BE2C (cell line): ENCODE measurements at regions not wholly inside any gene's neighbourhood (a gene's known extent, or its start where the extent isn't known, plus 50 kb on each side); places are given as distances from the start of the nearest gene placed in this dataset.

ENCODE experiments used
- DNase-seq: peaks from one replicate; pipeline ENCODE4 v3.0.0-alpha.2; 2020
- H3K27me3 ChIP-seq: fragments of 250-450 bp; sonication (Bioruptor Pico); 2 replicates; pipeline ENCODE4 v1.5.1; 2020; ENCODE audit warnings: mild to moderate bottlenecking
- H3K36me3 ChIP-seq: fragments of 250-450 bp; sonication (Bioruptor Pico); 2 replicates; pipeline ENCODE4 v1.5.1; 2020; ENCODE audit warnings: mild to moderate bottlenecking
- H3K4me1 ChIP-seq: fragments of 250-450 bp; sonication (Bioruptor Pico); 2 replicates; pipeline ENCODE4 v1.5.1; 2020
- H3K4me3 ChIP-seq: 2 replicates; pipeline ENCODE4 v1.5.1; 2011; ENCODE audit warnings: low read depth, low read length
- H3K9me3 ChIP-seq: fragments of 250-450 bp; sonication (Bioruptor Pico); 2 replicates; pipeline ENCODE4 v1.5.1; 2020
- CTCF ChIP-seq: IDR thresholded peaks from 2 replicates; pipeline ENCODE4 v1.5.1; 2012; ENCODE audit warnings: mild to moderate bottlenecking, low read depth, low read length

DNA sequence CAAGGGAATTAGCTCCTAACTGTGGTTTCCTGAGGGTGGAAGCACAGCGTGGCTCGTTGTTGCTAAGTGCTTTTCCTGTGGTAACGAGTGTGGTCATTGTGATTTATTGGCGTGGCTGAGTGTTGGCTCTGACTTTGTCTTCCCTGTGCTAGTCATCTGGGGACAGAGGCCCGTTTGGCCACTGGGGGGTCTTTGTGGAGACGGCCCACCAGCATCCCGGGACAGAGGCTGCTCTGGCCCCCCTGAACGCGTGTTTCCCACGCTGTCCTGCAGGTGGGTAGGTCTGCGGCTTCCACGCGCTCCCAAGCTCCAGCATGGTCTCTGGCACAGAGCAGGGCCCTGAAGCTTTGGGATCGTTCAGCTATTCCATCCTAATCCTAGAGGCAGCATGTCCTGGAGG lies 1040.0 kb downstream of the TBC1D22A start:
- DNase-seq = no peak
- TF ChIP-seq CTCF = no peak
- Histone ChIP-seq H3K36me3 (no peaks in the 10 kb centered on the region), H3K4me3 (no peak overlapping the region), H3K4me1 (no peaks in the 10 kb centered on the region), H3K9me3 (no peaks in the 10 kb centered on the region), H3K27me3 (no peaks in the 10 kb centered on the region)

DNA sequence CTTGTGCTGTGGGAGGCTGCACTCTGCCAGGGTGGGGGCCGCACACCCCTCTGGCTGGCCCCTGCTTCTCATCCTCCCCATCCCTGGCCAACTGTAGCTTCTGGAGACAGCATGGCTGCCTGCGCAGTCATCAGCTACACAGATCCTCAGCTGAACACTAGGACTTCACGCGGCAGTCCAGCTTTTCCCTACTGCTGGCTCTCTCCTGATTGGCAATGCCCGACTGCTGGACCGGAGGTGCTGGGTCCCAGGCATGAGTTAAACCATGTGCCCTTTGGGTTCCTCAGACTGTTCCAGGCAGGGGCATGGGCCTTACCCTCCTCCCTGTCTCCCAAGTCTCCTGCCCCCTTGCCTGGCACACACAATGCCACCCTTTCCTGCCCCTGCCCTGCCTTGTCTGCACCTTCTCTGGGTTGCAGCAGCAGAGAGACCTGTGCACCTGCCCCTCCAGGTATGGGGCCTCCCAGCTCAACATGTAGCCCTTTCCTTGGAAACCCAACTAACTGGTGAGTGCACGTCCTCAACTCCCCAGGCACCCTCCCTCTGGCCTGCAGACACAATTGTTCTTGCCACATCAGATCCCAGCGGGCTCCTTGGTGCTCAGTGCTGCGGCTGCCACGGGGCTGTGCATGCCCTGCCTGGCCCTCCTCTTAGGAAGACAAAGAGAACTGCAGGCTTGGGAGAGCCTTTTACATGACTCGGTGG lies 1039.2 kb downstream of the TBC1D22A start:
- H3K36me3 ChIP-seq = no peaks in the 10 kb centered on the region
- H3K27me3 ChIP-seq = no peaks in the 10 kb centered on the region
- no peaks in the 10 kb centered on the region for H3K9me3 ChIP-seq
- DNase-seq = no peak
- no peak overlapping the region for H3K4me3 ChIP-seq
- H3K4me1 ChIP-seq = no peaks in the 10 kb centered on the region
- no peak for TF ChIP-seq CTCF

- Histone ChIP-seq H3K4me1 (no peaks in the 10 kb centered on the region), H3K9me3 (no peaks in the 10 kb centered on the region; the same call in 1 of the 2 replicates), H3K4me3 (no peak overlapping the region), H3K27me3 (no peaks in the 10 kb centered on the region), H3K36me3 (no peaks in the 10 kb centered on the region)
- no peak for DNase-seq
- TF ChIP-seq CTCF = no peak
Observed at GRCh38 chr22:47798229-47798628, 1035.8 kb downstream of the TBC1D22A start.

DNA sequence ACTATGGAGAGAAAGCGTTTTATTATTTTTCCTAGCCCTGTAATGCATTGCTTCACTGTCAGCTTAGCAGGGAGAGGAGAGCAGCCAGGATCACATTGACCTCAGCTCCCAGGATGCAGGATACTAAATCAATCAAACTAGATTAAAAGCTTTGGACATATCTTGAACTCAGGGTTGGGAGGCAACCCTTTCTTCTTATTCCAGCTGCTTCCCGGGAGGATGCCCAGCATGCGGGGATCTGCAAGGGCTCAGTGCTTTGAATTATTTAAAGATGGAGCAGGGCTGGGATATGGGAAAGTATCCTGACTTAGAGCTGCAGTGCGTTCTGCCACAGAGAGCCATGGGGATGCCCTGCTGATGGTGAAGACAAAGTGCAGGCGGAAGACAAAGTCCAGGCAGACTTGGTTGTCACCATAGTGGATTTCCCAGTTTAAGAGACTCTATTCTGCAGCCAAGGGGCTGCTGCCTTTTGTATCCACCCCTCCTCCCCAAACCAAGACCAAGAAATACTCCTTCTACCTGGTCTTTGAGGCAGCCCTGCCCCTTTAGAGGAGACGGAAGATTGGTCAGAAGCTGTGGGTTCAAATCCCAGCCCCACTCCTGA lies 1035.0 kb downstream of the TBC1D22A start:
- Histone ChIP-seq H3K9me3 (no peaks in the 10 kb centered on the region; the same call in 1 of the 2 replicates), H3K4me1 (no peaks in the 10 kb centered on the region), H3K4me3 (no peak overlapping the region), H3K36me3 (no peaks in the 10 kb centered on the region), H3K27me3 (no peaks in the 10 kb centered on the region)
- no peak for DNase-seq
- no peak for TF ChIP-seq CTCF

DNA sequence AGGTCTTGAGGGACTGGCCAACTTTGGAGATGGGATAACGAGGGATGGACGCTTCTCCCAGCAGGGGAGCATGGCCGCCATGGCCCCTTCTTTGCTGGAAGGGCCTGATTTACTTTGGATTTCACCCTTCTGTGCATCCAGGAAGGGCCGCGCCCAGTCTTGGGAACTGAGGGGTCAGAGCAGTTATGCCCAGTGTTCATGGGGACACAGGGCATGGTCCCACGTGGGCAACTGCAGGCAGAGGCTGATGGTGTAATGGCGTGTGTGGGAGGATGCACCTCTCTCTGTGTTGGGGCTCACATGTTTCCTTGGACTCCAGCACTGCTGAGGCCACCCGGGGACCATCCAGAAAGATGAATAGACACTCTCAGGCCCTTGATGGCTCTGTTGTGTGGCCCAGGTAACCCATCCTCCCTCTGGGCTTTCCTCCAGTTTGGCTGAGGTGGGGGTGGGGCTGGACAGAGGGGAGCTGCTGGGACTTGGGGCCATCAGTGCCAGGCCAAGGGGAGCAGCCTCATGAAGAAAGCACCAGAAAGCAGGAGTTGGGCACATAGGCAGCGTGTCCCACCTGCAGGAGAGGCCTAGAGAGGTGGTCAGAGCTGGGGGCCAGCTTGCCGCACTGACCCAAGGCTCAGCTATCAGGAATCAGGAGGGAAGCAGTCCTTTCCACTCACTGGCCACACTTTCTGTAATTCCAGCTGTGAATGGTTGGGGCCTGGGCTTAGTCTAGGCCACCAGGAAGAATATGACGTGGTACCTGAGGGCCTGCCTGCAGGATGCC lies 1033.9 kb downstream of the TBC1D22A start:
- no peak for DNase-seq
- H3K27me3 ChIP-seq = no peaks in the 10 kb centered on the region
- no peaks in the 10 kb centered on the region for H3K36me3 ChIP-seq
- no peaks in the 10 kb centered on the region; the same call in 1 of the 2 replicates for H3K9me3 ChIP-seq
- no peak overlapping the region for H3K4me3 ChIP-seq
- TF ChIP-seq CTCF = no peak
- no peaks in the 10 kb centered on the region for H3K4me1 ChIP-seq
